HPDE6-E6E7 (cell line): ENCODE measurements at regions not wholly inside any gene's neighbourhood (a gene's known extent, or its start where the extent isn't known, plus 50 kb on each side); places are given as distances from the start of the nearest gene placed in this dataset.
"Not testable (repeated sequence)": the region's sequence is repeated elsewhere in the genome, so short reads cannot be mapped to it uniquely, and the experiment has no call there.

Experiments used
- DNase-seq: peaks from one replicate; pipeline ENCODE4 v3.0.0; 2011; ENCODE audit warnings: missing footprints; ENCODE audit errors: extremely low spot score

DNA sequence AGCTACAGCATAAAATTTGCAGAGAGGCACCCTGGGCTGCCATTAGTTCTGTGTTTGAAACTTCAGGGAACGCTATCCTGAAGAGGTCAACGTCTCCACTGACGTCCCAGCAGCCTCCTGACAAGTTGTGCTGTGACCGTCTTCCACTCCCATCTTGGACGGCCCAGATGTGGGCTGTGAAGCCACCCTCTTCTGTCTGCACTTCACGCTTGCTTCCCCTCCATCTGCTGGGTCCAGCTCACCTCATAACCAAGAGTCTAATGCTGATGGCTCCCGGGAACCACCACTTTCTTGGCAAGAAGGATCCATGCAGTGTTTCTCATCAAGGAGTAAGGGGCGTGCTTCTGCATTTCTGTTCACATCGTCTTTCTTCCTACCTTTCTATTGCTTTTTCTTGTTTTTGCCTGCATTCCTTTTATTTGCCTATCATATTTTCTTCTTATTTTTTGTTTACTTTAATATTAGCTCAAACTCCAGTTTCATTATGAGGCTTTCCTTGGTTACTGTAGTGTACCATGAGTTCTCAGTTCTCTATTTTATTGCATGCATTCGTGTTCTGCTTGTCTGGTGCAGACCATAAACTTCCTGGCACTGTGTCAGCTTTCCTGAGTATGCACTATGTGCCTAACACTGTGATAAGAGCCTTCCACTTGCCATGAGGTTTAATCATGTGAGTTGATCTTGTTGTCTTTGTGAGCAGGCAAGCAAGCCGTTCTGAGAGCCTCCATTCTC, 631.8 kb upstream of the RAB6C start:
- DNase-seq = no peak

DNA sequence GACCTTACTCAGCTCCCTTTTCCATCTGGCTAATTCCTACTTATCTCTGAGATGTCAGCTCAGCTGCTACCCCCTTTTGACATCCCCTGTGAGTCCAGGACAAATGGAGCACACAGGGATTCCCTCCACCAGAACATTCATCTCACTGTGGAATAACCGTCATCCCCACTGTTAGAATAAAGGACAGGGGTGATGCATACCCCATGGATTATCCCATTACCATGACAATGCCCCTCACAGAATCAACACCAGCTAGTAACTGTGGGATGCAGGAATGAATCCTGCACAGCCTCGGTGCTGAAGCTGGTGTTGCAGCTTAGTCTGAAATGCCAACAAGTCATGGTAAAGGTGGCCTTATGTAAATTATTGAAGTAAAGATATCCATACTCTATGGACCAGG, 624.8 kb upstream of the RAB6C start:
- DNase-seq = no peak

- DNase-seq = no peak
Measured at GRCh38 chr2:129361688-129362087, 617.8 kb upstream of the RAB6C start.

DNA sequence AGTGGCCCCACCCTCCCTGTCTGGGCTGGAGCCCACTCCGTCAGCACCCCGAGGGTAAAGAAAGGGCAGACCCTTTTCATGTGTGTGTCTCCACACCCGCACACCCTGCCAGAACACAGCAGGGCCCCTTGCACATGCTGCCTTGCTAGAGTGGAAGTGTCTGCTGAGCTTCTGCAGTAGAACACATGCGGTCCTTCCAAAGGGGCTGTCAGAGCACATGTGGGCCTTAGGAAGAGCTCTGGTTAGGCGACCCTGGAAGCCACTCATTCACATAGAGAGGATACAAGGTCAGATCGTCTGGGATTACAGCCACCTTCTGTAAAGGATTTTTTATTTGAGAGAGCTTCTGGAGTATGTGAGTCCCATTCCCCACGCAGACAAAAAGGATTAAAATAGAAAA, 613.2 kb upstream of the RAB6C start:
- DNase-seq = no peak

- DNase-seq = no peak
Measured at GRCh38 chr2:129367107-129367506, 612.4 kb upstream of the RAB6C start.

- DNase-seq = no peak
Measured at GRCh38 chr2:129369437-129369836, 610.0 kb upstream of the RAB6C start.

- no peak for DNase-seq
Measured at GRCh38 chr2:129374452-129374851, 605.0 kb upstream of the RAB6C start.

- no peak for DNase-seq
Measured at GRCh38 chr2:129375632-129376425, 603.6 kb upstream of the RAB6C start.

- DNase-seq = no peak
Measured at GRCh38 chr2:129376426-129377077, 602.9 kb upstream of the RAB6C start.

DNA sequence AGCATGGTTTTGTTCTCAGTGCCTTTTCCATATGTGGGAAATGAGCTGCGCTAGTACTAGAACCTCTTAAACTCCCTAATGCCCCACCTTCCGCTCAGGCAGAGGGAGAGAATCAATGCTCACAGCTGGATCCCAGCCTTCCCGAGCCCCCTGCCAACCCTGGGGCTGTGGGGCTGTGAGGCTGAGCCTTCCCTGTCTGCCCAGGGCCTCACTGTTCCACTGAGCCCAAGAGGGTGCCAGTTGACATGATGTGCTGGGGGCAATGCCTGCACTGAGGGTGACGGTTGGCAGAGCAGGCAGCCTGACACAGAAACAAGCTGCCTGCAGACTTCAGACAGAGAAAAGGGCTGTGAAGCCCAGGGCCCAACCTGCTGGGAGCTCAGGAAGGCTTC, 602.4 kb upstream of the RAB6C start:
- no peak for DNase-seq

DNA sequence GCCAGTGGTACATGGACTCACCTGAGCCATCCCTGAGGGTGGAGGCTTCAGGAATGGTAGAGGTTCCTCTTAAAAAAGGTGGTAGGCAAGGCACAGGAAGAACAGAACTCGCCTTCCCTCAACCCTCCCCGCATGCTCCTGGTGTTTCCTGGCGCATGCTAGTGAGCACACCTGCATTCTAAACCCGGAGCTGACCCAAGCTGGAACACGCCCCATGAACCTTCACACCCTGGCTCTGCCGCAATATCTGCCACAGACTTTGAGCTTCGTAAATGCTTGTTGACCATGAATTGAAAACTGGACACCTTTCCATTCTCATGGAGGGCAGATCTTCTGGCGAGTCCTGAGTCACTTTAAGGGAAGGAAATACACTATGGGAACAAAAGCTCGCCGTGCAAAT, 601.3 kb upstream of the RAB6C start:
- no peak for DNase-seq

- no peak for DNase-seq
Measured at GRCh38 chr2:129379411-129379810, 600.1 kb upstream of the RAB6C start.

DNA sequence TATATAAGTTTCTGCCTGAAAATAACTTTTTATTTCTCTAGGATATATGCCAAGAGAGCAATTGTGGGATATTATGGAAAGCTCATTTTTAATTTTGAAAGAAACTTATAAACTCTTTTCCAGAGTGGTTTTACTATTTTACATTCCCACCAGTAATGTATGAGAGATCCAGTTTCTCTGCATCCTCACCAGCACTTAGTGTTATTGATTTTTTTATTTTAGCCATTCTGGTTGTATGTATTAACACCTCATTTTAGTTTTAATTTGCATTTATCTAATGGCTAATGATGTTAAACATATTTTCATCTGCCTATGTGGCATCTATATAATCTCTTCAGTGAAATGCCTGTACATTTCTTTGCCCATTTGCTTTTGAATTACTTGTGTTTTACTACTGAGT, 597.7 kb upstream of the RAB6C start:
- DNase-seq = no peak

DNA sequence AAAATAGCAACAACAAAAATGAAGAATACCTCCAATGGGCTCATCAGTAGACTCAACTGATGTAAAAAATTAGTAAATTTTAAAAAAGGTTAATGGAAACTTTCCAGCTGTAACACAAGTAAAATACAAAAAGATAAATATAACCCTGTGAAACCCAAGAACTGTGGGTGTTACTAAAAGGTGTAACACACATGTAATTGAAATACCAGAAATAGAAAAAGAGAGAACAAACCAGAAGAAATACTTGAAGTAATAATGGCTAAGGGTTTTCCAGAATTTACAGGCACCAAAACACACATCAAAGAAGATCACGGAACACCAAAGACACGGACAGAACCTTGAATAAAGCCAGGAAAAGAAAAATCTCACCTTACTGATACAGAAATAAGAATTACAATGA, 590.6 kb upstream of the RAB6C start:
- DNase-seq = no peak

DNA sequence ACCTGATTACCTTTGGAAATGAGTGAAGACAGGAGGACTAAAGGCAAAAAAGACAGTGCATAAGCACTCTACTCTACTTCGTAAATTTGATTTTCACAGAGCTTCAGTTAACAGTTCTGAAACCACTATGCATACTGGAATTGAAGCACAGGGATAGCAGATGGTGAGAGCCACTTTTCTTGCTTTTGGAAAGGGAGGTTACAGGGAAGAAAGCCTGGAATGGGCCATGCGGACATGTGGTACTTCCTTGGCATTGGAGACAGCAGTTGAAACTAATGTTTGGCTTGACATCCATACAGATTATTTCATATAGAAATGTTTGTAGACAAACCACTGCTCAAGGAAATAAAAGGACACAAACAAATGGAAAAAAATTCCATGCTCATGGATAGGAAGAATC, 585.6 kb upstream of the RAB6C start:
- DNase-seq = no peak

DNA sequence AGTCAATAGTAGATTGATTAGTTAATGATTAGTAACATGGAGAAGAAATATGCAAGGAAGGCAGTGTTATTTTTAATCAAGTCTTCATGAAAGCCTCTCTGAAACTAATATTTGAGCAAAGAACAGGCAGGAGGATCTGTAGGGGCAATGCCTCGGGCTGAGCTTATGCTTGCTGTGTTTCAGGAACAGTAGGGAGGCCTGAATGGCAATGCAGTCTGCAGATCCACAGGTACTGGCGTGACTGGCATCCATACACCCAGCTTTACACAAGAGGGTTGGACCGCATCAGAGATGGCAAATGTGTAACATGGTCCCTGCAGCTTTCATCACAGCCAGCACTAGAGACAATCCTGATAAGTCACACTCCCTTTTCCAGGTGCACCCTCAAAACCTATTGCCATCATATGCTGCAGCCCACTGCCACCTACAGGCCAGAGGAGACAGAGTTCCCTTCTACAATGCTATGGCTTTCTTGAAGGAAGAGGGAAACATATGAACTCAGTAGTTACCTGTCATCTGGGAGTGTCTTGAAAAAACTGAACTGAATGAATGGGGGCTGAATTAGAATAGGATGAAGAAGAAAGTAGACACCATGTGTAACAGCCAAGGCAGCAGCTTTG, 582.4 kb upstream of the RAB6C start:
- peak; percentile 15 for DNase-seq

DNA sequence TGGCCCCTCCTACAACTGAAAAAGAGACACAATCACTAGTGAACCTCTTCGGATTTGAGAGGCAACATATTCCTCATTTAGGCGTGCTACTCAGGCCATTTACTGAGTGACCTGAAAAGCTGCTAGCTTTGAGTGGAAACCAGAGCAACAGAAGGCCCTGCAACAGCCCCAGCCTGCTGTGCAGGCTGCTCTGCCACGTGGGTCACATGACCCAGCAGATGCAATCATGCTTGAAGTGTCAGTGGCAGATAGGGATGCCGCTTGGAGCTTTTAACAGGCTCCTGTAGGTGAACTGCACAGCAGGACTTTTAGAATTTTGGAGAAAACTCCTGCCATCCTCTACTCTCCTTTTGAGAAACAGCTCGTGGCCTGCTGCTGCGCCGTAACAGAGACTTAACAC, 578.6 kb upstream of the RAB6C start:
- DNase-seq = no peak

- no peak for DNase-seq
Measured at GRCh38 chr2:129402076-129402475, 577.4 kb upstream of the RAB6C start.

DNA sequence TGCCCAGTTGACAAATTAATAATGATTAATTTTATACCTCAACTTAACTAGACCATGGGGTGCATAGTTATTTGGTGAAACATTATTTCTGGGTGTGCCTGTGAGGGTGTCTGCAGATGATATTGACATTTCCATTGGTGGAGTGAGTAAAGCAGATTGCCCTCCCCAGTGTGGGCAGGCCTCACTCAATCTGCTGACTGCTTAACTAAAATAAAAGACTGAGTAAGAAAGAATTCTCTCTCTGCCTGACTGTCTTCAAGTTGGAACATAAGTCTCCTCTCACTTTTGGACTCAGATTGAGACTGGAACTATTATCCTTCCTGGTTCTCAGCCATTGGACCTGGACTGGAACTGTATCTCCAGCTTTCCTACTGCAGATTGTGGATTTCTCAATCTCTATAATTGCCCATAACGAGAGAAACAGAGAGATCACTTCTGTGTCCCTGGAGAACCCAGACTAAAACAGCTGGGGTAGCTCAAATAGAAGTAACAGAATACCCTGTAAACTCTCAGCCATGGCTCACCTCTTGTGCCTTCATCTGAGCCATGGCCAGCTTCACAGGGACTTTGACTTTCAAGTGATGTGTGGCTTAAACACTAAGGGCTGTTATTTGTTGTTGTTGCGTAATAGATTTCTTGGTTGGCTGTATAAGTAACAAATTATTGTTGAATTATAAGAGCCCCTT, 575.3 kb upstream of the RAB6C start:
- DNase-seq = no peak

- no peak for DNase-seq
Measured at GRCh38 chr2:129408570-129408969, 570.9 kb upstream of the RAB6C start.

DNA sequence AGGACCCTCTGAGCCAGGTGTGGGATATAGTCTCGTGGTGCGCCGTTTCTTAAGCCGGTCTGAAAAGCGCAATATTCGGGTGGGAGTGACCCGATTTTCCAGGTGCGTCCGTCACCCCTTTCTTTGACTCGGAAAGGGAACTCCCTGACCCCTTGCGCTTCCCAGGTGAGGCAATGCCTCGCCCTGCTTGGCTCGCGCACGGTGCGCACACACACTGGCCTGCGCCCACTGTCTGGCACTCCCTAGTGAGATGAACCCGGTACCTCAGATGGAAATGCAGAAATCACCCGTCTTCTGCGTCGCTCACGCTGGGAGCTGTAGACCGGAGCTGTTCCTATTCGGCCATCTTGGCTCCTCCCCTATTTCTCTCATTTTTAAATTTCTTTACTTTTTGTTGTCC, 562.4 kb upstream of the RAB6C start:
- DNase-seq = not testable (repeated sequence)

DNA sequence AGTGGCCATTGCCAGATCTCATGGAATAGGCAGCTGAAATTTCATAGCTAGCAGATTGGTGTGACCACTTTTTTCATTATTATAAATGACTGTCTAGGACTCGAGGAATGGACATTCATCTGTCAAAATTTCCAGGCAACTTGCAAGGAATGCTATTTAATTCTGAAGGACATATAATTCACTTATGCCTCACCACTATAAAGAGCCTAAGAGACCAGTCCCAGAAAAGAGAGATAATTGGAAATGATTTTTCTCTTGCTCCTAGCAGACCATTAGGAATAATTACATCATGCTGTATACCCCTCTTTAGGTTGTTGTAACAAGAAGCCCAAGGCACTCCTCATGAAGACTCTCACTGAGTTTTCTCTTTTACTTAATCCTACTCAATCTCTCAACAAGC, 557.4 kb upstream of the RAB6C start:
- no peak for DNase-seq
